Activated T-helper 2 cell treated with anti-CD3 and anti-CD28 coated beads, Interferon-gamma antibody, Interleukin-2, Interleukin-4, amounts not matched to agents 10 μg/mL and 5 μg/mL and 100 μg/mL, durations not matched to agents 14 hours and 24 hours and 36 hours (primary cell): ENCODE measurements at regions not wholly inside any gene's neighbourhood (a gene's known extent, or its start where the extent isn't known, plus 50 kb on each side); places are given as distances from the start of the nearest gene placed in this dataset.

Source experiments
- DNase-seq: peaks from one replicate; pipeline ENCODE4 v3.0.0; 2021; ENCODE audit warnings: low spot score
- H3K27ac Mint-ChIP-seq: one replicate; pipeline ENCODE4 v1.8.0; 2021; ENCODE audit warnings: mixed read lengths
- H3K27me3 Mint-ChIP-seq: one replicate; pipeline ENCODE4 v1.8.0; 2021; ENCODE audit warnings: low read depth, mixed read lengths
- H3K36me3 Mint-ChIP-seq: one replicate; pipeline ENCODE4 v1.8.0; 2021; ENCODE audit warnings: low read depth, mixed read lengths
- H3K4me1 Mint-ChIP-seq: one replicate; pipeline ENCODE4 v1.8.0; 2021; ENCODE audit warnings: low read depth, mixed read lengths
- H3K4me3 Mint-ChIP-seq: one replicate; pipeline ENCODE4 v1.8.0; 2021; ENCODE audit warnings: low read depth, mild to moderate bottlenecking, moderate library complexity, mixed read lengths
- H3K9me3 Mint-ChIP-seq: one replicate; pipeline ENCODE4 v1.8.0; 2021; ENCODE audit warnings: mixed read lengths
- intact Hi-C: fragments of 100-400 bp; cut with micrococcal nuclease; formaldehyde crosslinking; loops from one replicate; pipeline ENCODE4 v1.15.1; 2023

DNA sequence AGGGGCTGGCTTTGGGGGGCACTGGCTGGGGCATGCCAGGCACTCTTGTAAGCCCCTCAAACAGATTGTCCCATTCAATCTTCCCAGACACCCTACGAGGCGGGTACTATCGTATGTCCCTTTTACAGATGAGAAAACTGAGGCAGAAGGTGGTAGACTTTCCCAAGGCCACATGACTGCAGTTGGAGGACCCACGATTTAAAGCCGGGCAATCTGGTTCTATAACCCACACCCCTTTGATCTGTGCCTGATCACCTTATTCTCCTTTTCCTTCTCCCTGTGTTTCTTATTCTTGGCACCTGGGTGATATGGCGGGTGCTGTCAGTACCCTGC lies 146.3 kb upstream of the IRX3 start:
- Mint-ChIP-seq H3K36me3 (no peaks in the 10 kb centered on the region), H3K4me3 (no peak overlapping the region), H3K27ac (no peak overlapping the region), H3K9me3 (peaks cover 7% of the 10 kb centered on the region), H3K4me1 (peaks cover 12% of the 10 kb centered on the region), H3K27me3 (peaks cover 27% of the 10 kb centered on the region)
- DNase-seq: no peak
- intact Hi-C loops: no loop called here

- Mint-ChIP-seq H3K27ac (no peak overlapping the region), H3K4me3 (no peak overlapping the region), H3K9me3 (peaks cover 7% of the 10 kb centered on the region), H3K27me3 (peaks cover 27% of the 10 kb centered on the region), H3K36me3 (no peaks in the 10 kb centered on the region), H3K4me1 (peaks cover 12% of the 10 kb centered on the region)
- DNase-seq: no peak
- intact Hi-C loops: no loop called here
Measured at GRCh38 chr16:54431997-54432896, 145.7 kb upstream of the IRX3 start.

DNA sequence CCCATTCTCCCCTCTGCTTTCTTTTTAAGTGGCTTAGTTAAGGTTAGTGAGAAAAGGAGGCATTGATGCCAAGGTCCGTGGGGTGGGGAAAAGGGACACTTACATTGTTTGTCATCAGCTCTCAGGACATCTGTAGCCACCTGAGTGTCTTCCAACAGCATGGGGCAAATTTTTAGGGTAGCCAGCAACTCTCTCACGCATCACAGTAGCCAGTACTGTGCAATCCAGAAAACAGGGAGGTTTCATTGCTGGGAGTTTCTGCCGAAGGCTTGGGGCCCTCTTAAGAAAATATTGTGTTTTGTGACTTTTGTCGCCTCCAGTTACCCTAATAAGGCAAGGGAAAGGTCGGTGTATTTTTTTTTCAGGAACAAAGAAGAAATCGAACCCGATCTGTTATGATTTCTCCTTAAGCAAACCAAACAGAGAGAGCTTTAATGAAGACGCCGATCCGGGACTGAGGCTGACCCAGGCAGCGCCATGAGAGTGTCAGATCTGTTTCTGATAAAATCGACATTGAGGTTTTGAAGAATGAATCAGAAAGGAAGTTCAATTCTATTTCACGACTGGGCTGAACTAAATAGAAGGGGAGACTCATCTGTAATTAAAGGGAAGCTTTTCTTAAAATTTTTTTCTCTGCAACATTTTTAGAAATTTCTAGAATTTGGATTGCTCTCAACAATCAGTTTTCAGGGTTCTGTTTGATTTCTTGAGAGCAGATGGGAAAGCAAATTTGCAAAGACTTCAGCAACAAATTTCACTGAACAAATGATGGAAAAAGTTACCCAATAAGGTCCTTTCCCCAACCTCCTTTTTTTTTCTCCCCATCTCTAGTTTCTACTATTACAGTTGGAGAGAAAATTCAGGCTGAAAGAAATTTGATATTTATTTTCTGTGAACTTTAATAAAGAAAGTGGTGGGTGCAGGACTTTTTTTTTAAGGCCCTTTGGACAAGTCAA lies 144.7 kb upstream of the IRX3 start:
- intact Hi-C loops: no loop called here
- peaks cover 12% of the 10 kb centered on the region for H3K4me1 Mint-ChIP-seq

DNA sequence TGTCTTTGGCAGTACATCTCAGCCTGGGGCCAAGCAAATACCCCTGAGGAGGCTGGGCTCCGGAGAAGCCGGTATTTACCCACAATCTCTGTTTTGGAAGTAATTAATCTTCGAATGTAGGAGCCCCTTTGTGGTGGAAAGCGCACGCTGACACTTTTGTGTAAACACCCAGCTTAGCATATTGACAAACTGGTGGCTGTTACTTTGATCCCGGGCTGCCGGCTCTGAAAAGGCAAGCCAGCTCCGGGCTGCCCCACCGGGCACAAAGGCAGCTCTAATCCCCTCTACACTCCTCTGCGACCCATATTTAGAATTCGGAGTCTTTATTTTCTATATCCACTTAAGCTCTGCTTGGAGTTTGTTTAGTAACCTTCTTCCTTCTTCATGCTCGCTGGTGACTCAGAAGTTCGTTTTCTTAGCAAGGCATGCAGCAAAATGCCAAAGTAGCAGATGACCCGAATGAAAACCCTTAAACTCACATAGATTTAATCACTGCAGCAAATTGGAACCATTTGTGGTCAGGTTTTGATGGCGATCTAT lies 144.0 kb upstream of the IRX3 start:
- no peak for DNase-seq
- H3K36me3 Mint-ChIP-seq: no peaks in the 10 kb centered on the region
- intact Hi-C loops: no loop called here
- H3K27me3 Mint-ChIP-seq: peaks cover 27% of the 10 kb centered on the region
- peaks cover 4% of the 10 kb centered on the region for H3K9me3 Mint-ChIP-seq
- H3K4me3 Mint-ChIP-seq: no peak overlapping the region
- peak overlapping the region; percentile 8 for H3K27ac Mint-ChIP-seq
- peaks cover 12% of the 10 kb centered on the region for H3K4me1 Mint-ChIP-seq

More for the DNA sequence above, 144.7 kb upstream of the IRX3 start:
- DNase-seq: no peak
- Mint-ChIP-seq H3K27ac (peak overlapping the region; percentile 8), H3K9me3 (peaks cover 4% of the 10 kb centered on the region), H3K4me3 (no peak overlapping the region), H3K36me3 (no peaks in the 10 kb centered on the region), H3K27me3 (peaks cover 27% of the 10 kb centered on the region)

- Mint-ChIP-seq H3K36me3 (no peaks in the 10 kb centered on the region), H3K27ac (no peak overlapping the region), H3K4me3 (no peak overlapping the region), H3K27me3 (peaks cover 29% of the 10 kb centered on the region), H3K4me1 (peaks cover 12% of the 10 kb centered on the region), H3K9me3 (no peaks in the 10 kb centered on the region)
- intact Hi-C loops: no loop called here
- DNase-seq: no peak
Measured at GRCh38 chr16:54429029-54429428, 142.4 kb upstream of the IRX3 start.

GRCh38 chr16:54426553-54426849 lies 139.9 kb upstream of the IRX3 start:
- Mint-ChIP-seq H3K4me3 (no peak overlapping the region), H3K27ac (no peak overlapping the region), H3K4me1 (peaks cover 14% of the 10 kb centered on the region), H3K9me3 (no peaks in the 10 kb centered on the region), H3K27me3 (peaks cover 29% of the 10 kb centered on the region), H3K36me3 (no peaks in the 10 kb centered on the region)
- intact Hi-C loops: no loop called here
- no peak for DNase-seq

GRCh38 chr16:54425681-54426552 lies 139.3 kb upstream of the IRX3 start:
- H3K27ac Mint-ChIP-seq: no peak overlapping the region
- no peak overlapping the region for H3K4me3 Mint-ChIP-seq
- H3K4me1 Mint-ChIP-seq: peaks cover 8% of the 10 kb centered on the region
- peaks cover 23% of the 10 kb centered on the region for H3K27me3 Mint-ChIP-seq
- H3K36me3 Mint-ChIP-seq: no peaks in the 10 kb centered on the region
- intact Hi-C loops: no loop called here
- no peaks in the 10 kb centered on the region for H3K9me3 Mint-ChIP-seq
- DNase-seq: no peak

GRCh38 chr16:54425068-54425467 lies 138.5 kb upstream of the IRX3 start:
- peaks cover 18% of the 10 kb centered on the region for H3K27me3 Mint-ChIP-seq
- H3K9me3 Mint-ChIP-seq: no peaks in the 10 kb centered on the region
- peaks cover 4% of the 10 kb centered on the region for H3K4me1 Mint-ChIP-seq
- H3K27ac Mint-ChIP-seq: no peak overlapping the region
- intact Hi-C loops: no loop called here
- no peak overlapping the region for H3K4me3 Mint-ChIP-seq
- no peak for DNase-seq
- no peaks in the 10 kb centered on the region for H3K36me3 Mint-ChIP-seq

DNA sequence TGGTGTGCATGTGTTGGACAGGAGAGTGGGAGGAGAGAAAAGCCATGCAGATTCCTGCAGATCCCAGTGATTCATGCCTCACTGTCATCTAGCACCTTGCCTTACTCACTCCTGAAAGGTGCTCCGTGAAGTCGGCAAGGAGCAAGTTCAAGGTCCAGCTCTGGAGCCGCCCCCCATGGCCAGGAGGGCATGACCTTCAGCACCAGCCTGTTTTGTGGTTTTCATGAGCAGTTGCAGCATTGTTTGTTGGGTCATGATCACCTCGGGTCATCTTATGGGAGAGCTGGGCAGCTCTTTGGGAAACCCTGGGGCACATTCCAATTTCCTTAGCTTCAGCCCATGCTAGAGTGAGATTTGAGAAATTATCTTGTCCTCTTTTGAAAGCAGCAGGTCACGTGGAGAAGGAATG lies 137.5 kb upstream of the IRX3 start:
- DNase-seq: no peak
- H3K9me3 Mint-ChIP-seq: no peaks in the 10 kb centered on the region
- H3K27me3 Mint-ChIP-seq: peaks cover 14% of the 10 kb centered on the region
- no peak overlapping the region for H3K27ac Mint-ChIP-seq
- H3K36me3 Mint-ChIP-seq: no peaks in the 10 kb centered on the region
- H3K4me1 Mint-ChIP-seq: peaks cover 2% of the 10 kb centered on the region
- no peak overlapping the region for H3K4me3 Mint-ChIP-seq
- intact Hi-C loops: no loop called here

- Mint-ChIP-seq H3K36me3 (no peaks in the 10 kb centered on the region), H3K9me3 (no peaks in the 10 kb centered on the region), H3K4me1 (peaks cover 2% of the 10 kb centered on the region), H3K27me3 (peaks cover 6% of the 10 kb centered on the region), H3K27ac (no peak overlapping the region), H3K4me3 (no peak overlapping the region)
- DNase-seq: no peak
- intact Hi-C loops: no loop called here
Measured at GRCh38 chr16:54422569-54422978, 136.0 kb upstream of the IRX3 start.

DNA sequence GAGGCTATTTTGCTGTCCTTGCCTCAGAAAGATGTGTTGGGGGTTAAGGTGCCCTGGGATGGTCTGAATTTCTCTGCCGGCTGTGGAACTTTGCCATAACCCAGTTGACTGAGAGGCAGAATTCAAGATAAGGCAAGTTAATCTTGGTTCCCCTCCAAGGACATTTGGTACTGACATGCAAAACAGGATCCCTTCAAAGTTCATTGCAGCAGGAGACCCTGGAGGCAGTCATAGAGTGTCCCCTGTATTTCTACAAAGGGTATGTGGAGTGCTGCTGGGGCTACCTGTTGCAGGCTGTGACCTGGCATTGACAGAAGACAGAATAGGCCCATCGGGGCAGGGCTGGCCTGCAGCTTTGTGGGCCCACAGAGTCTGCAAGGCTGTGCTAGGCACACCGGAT lies 135.6 kb upstream of the IRX3 start:
- Mint-ChIP-seq H3K36me3 (no peaks in the 10 kb centered on the region), H3K27ac (no peak overlapping the region), H3K9me3 (no peaks in the 10 kb centered on the region), H3K4me3 (no peak overlapping the region), H3K4me1 (peaks cover 2% of the 10 kb centered on the region), H3K27me3 (peaks cover 6% of the 10 kb centered on the region)
- intact Hi-C loops: no loop called here
- no peak for DNase-seq

DNA sequence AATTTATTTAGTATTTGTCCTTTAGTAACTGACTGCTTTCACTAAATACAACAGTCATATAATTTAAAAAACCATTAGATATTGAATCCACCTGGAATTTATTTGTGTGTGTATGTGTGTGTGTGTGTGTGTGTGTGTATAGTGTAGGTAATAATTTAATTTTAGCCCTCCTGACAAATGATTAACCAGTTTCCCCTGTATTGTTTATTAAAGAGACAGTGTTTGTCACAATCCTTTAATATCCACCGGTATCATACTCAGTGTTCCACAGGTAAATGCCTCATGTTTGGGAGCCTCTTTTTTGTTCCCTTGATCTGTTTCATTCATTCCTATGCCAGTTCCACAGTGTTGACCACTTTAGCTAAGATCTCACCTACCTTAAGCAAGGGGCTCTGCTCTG lies 134.6 kb upstream of the IRX3 start:
- no peak for DNase-seq
- Mint-ChIP-seq H3K27me3 (peaks cover 6% of the 10 kb centered on the region), H3K9me3 (no peaks in the 10 kb centered on the region), H3K27ac (no peak overlapping the region), H3K4me1 (peaks cover 2% of the 10 kb centered on the region), H3K36me3 (no peaks in the 10 kb centered on the region), H3K4me3 (no peak overlapping the region)
- intact Hi-C loops: no loop called here
